Skin of body (tissue), 1 donor: ENCODE measurements at regions not wholly inside any gene's neighbourhood (a gene's known extent, or its start where the extent isn't known, plus 50 kb on each side); places are given as distances from the start of the nearest gene placed in this dataset.

Experiments
- DNase-seq: peaks from one replicate; lab custom pipeline; 2025; lab: John Stamatoyannopoulos, UW

GRCh38 chr13:32828711-32829110 is 187.5 kb upstream of the KL start:
- DNase-seq: no peak

GRCh38 chr13:32829269-32829668 is 187.0 kb upstream of the KL start:
- no peak for DNase-seq

- no peak for DNase-seq
Observed at GRCh38 chr13:32829676-32830335, 186.4 kb upstream of the KL start.

GRCh38 chr13:32830336-32831031 is 185.7 kb upstream of the KL start:
- no peak for DNase-seq

- DNase-seq: no peak
Observed at GRCh38 chr13:32837307-32837972, 178.8 kb upstream of the KL start.

- no peak for DNase-seq
Observed at GRCh38 chr13:32837973-32838927, 178.0 kb upstream of the KL start.

- no peak for DNase-seq
Observed at GRCh38 chr13:32838945-32839344, 177.3 kb upstream of the KL start.

- no peak for DNase-seq
Observed at GRCh38 chr13:32840113-32840512, 176.1 kb upstream of the KL start.

GRCh38 chr13:32840989-32841713 is 175.1 kb upstream of the KL start:
- no peak for DNase-seq

GRCh38 chr13:32845952-32846950 is 170.0 kb upstream of the KL start:
- DNase-seq: no peak

- DNase-seq: peak; percentile 24
Observed at GRCh38 chr13:32847976-32848375, 168.2 kb upstream of the KL start.

- no peak for DNase-seq
Observed at GRCh38 chr13:32849369-32849768, 166.9 kb upstream of the KL start.

GRCh38 chr13:32850316-32851052 is 165.7 kb upstream of the KL start:
- DNase-seq: peak; percentile 82

- DNase-seq: peak; percentile 21
Observed at GRCh38 chr13:32851083-32852069, 164.8 kb upstream of the KL start.

- no peak for DNase-seq
Observed at GRCh38 chr13:32852526-32852925, 163.7 kb upstream of the KL start.

GRCh38 chr13:32857077-32857476 is 159.1 kb upstream of the KL start:
- no peak for DNase-seq

- no peak for DNase-seq
Observed at GRCh38 chr13:32857689-32858088, 158.5 kb upstream of the KL start.
